ENCODE measurements at regions not wholly inside any gene's neighbourhood (a gene's known extent, or its start where the extent isn't known, plus 50 kb on each side); places are given as distances from the start of the nearest gene placed in this dataset.
"Not testable (repeated sequence)": the region's sequence is repeated elsewhere in the genome, so short reads cannot be mapped to it uniquely, and the experiment has no call there.

- no peak for DNase-seq
These were observed 112.2 kb upstream of the LRRN1 start for GRCh38 chr3:3686907-3687648.

GRCh38 chr3:3685721-3686120 lies 113.5 kb upstream of the LRRN1 start:
- DNase-seq = no peak

- DNase-seq = no peak
These were observed 116.0 kb upstream of the LRRN1 start for GRCh38 chr3:3683261-3683660.

GRCh38 chr3:3675801-3676200 lies 123.4 kb upstream of the LRRN1 start:
- no peak for DNase-seq

GRCh38 chr3:3675186-3675585 lies 124.0 kb upstream of the LRRN1 start:
- no peak for DNase-seq

- no peak for DNase-seq
These were observed 132.6 kb upstream of the LRRN1 start for GRCh38 chr3:3666664-3667063.

- DNase-seq = no peak
These were observed 133.1 kb upstream of the LRRN1 start for GRCh38 chr3:3665961-3666640.

GRCh38 chr3:3665546-3665945 lies 133.7 kb upstream of the LRRN1 start:
- DNase-seq = no peak

GRCh38 chr3:3664935-3665334 lies 134.3 kb upstream of the LRRN1 start:
- DNase-seq = no peak

- no peak for DNase-seq
These were observed 136.6 kb upstream of the LRRN1 start for GRCh38 chr3:3662610-3663009.

- DNase-seq = no peak
These were observed 144.3 kb upstream of the LRRN1 start for GRCh38 chr3:3654916-3655315.

- DNase-seq = no peak
These were observed 150.1 kb upstream of the LRRN1 start for GRCh38 chr3:3648988-3649679.

GRCh38 chr3:3646934-3647333 lies 152.3 kb upstream of the LRRN1 start:
- DNase-seq = no peak

GRCh38 chr3:3646103-3646844 lies 153.0 kb upstream of the LRRN1 start:
- not testable (repeated sequence) for DNase-seq

GRCh38 chr3:3641877-3642455 lies 157.3 kb upstream of the LRRN1 start:
- no peak for DNase-seq

GRCh38 chr3:3639078-3639477 lies 160.2 kb upstream of the LRRN1 start:
- DNase-seq = no peak

- DNase-seq = no peak
These were observed 162.4 kb upstream of the LRRN1 start for GRCh38 chr3:3636815-3637214.

GRCh38 chr3:3635109-3635508 lies 164.1 kb upstream of the LRRN1 start:
- DNase-seq = no peak

- no peak for DNase-seq
These were observed 164.9 kb upstream of the LRRN1 start for GRCh38 chr3:3634326-3634725.

- DNase-seq = no peak
These were observed 165.5 kb upstream of the LRRN1 start for GRCh38 chr3:3633761-3634160.

GRCh38 chr3:3632449-3632848 lies 166.8 kb upstream of the LRRN1 start:
- no peak for DNase-seq

- no peak for DNase-seq
These were observed 168.1 kb upstream of the LRRN1 start for GRCh38 chr3:3631114-3631513.

GRCh38 chr3:3629911-3630310 lies 169.3 kb upstream of the LRRN1 start:
- DNase-seq = no peak
